Endothelial cell (in vitro differentiated cells): ENCODE measurements at regions not wholly inside any gene's neighbourhood (a gene's known extent, or its start where the extent isn't known, plus 50 kb on each side); places are given as distances from the start of the nearest gene placed in this dataset.

ENCODE experiments used
- DNase-seq: peaks from one replicate; pipeline ENCODE4 v3.0.0; 2021; ENCODE audit warnings: low spot score
- H3K27ac Mint-ChIP-seq: one replicate; pipeline ENCODE4 v1.8.0; 2021; ENCODE audit warnings: mixed read lengths, inconsistent platforms; ENCODE audit not compliant: unreplicated experiment
- H3K27me3 Mint-ChIP-seq: one replicate; pipeline ENCODE4 v1.8.0; 2021; ENCODE audit warnings: mild to moderate bottlenecking, moderate library complexity, mixed read lengths, inconsistent platforms; ENCODE audit not compliant: unreplicated experiment
- H3K36me3 Mint-ChIP-seq: one replicate; pipeline ENCODE4 v1.8.0; 2021; ENCODE audit warnings: mild to moderate bottlenecking, low read depth, mixed read lengths, inconsistent platforms; ENCODE audit not compliant: unreplicated experiment
- H3K4me1 Mint-ChIP-seq: one replicate; pipeline ENCODE4 v1.8.0; 2021; ENCODE audit warnings: mild to moderate bottlenecking, mixed read lengths, inconsistent platforms; ENCODE audit not compliant: unreplicated experiment
- H3K4me3 Mint-ChIP-seq: one replicate; pipeline ENCODE4 v1.8.0; 2021; ENCODE audit warnings: mild to moderate bottlenecking, mixed read lengths, inconsistent platforms; ENCODE audit not compliant: unreplicated experiment
- H3K9me3 Mint-ChIP-seq: one replicate; pipeline ENCODE4 v1.8.0; 2021; ENCODE audit warnings: mixed read lengths, inconsistent platforms; ENCODE audit not compliant: unreplicated experiment
- CTCF ChIP-seq: fragments of 200-600 bp; sonication (generic); IDR thresholded peaks from one replicate; pipeline ENCODE4 v1.5.0; 2021; ENCODE audit warnings: antibody characterized with exemption; ENCODE audit not compliant: unreplicated experiment

GRCh38 chr5:117624201-117624600 is 1049.6 kb upstream of the SEMA6A start:
- H3K4me1 Mint-ChIP-seq: no peaks in the 10 kb centered on the region
- no peak for TF ChIP-seq CTCF
- no peaks in the 10 kb centered on the region for H3K36me3 Mint-ChIP-seq
- H3K27me3 Mint-ChIP-seq: peaks cover 1% of the 10 kb centered on the region
- H3K9me3 Mint-ChIP-seq: no peaks in the 10 kb centered on the region
- DNase-seq: no peak
- H3K27ac Mint-ChIP-seq: no peak overlapping the region
- H3K4me3 Mint-ChIP-seq: no peak overlapping the region

- Mint-ChIP-seq H3K4me3 (no peak overlapping the region), H3K27me3 (peaks cover 1% of the 10 kb centered on the region), H3K4me1 (no peaks in the 10 kb centered on the region), H3K27ac (no peak overlapping the region), H3K36me3 (no peaks in the 10 kb centered on the region), H3K9me3 (no peaks in the 10 kb centered on the region)
- DNase-seq: no peak
- no peak for TF ChIP-seq CTCF
These were observed 1048.6 kb upstream of the SEMA6A start for GRCh38 chr5:117623042-117623805.

- peaks cover 1% of the 10 kb centered on the region for H3K27me3 Mint-ChIP-seq
- H3K4me1 Mint-ChIP-seq: no peaks in the 10 kb centered on the region
- no peak overlapping the region for H3K4me3 Mint-ChIP-seq
- H3K27ac Mint-ChIP-seq: no peak overlapping the region
- no peak for TF ChIP-seq CTCF
- no peaks in the 10 kb centered on the region for H3K9me3 Mint-ChIP-seq
- no peaks in the 10 kb centered on the region for H3K36me3 Mint-ChIP-seq
- DNase-seq: no peak
These were observed 1047.3 kb upstream of the SEMA6A start for GRCh38 chr5:117621921-117622320.

- Mint-ChIP-seq H3K36me3 (no peaks in the 10 kb centered on the region), H3K4me1 (no peaks in the 10 kb centered on the region), H3K27ac (no peak overlapping the region), H3K27me3 (no peaks in the 10 kb centered on the region), H3K4me3 (no peak overlapping the region), H3K9me3 (no peaks in the 10 kb centered on the region)
- no peak for DNase-seq
- no peak for TF ChIP-seq CTCF
These were observed 1040.6 kb upstream of the SEMA6A start for GRCh38 chr5:117615226-117615625.

GRCh38 chr5:117614408-117614807 is 1039.8 kb upstream of the SEMA6A start:
- Mint-ChIP-seq H3K36me3 (no peaks in the 10 kb centered on the region), H3K4me3 (no peak overlapping the region), H3K27ac (no peak overlapping the region), H3K27me3 (no peaks in the 10 kb centered on the region), H3K9me3 (no peaks in the 10 kb centered on the region), H3K4me1 (no peaks in the 10 kb centered on the region)
- no peak for TF ChIP-seq CTCF
- no peak for DNase-seq
